ENCODE measurements at regions not wholly inside any gene's neighbourhood (a gene's known extent, or its start where the extent isn't known, plus 50 kb on each side); places are given as distances from the start of the nearest gene placed in this dataset.
"Not testable (repeated sequence)": the region's sequence is repeated elsewhere in the genome, so short reads cannot be mapped to it uniquely, and the experiment has no call there.

DNA sequence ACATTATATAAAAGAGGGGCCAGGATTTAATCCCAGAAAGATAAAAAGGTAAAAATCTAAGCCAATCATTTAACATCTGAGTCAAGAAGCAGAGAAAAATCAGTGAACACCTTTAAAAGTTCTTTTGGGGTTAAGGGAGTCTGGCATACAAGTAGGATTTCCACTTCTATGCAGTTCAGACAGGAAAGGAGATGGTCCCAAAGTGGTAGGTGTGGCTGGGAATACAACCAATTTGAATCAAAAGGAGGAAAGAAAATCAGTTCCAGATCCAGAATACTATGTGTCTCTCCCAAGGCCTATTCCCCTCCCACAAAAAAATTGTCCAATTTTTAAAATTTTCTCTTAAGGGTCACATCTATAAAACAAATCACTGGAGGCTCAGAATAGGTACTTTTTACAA lies 167.4 kb downstream of the PHLDA1 start:
- no peak for DNase-seq (ENCODE audit: low read depth)

DNA sequence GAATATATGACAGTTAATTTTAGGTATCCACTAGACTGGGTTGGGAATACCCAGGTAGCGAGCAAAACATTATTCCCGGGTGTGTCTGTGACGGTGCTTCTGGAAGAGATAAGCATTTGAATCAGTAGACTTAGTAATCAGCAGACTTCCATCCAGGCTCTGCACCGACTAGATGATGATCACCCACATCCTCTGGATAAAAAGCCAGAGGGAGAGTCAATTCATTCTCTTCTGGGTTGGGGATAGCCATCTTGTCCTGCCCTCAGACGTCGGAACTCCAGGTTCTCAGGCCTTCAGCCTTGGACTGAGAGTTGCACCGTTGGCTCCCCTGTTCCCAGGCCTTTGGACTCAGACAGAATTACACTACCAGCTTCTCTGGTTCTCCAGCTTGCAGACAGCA lies 168.0 kb downstream of the PHLDA1 start:
- DNase-seq (ENCODE audit: low read depth), result no peak

DNA sequence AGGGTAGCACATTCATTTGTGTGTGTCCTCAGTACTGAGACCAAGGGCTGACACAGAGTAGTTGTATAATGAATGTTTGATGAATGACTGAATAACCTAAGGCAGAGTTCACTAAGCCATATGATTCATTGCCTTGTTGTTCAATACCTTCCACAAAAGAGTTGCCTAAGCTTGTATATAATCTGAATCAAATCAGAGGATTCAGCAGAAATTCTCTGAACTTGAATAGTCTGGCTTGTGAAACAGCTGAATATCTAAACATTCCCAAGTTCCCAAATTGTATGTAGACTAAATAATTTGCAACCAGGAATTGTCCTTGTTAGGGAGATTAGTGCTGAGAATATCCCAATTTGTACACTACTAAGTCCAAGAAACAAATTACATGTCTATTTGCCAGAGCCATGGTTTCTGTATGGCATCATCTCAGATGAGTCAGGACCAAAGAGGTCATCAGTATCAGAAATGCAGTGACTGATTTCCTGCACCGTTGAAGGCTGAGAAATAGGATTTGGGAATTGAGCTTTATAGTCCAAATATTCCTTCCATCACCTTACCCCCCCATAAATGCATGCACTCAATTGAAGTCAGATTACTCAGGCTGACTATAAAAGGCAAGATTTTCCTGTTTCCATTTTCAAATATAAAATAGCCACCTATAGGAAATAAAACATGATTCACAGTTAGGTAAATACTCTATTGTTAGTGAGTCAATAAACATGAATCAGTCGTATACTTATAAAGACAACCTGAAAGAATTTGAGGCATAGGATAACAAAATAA lies 168.7 kb downstream of the PHLDA1 start:
- no peak for DNase-seq (ENCODE audit: low read depth)

- no peak for DNase-seq (ENCODE audit: low read depth)
Measured at GRCh38 chr12:75859868-75860267, 171.7 kb downstream of the PHLDA1 start.

DNA sequence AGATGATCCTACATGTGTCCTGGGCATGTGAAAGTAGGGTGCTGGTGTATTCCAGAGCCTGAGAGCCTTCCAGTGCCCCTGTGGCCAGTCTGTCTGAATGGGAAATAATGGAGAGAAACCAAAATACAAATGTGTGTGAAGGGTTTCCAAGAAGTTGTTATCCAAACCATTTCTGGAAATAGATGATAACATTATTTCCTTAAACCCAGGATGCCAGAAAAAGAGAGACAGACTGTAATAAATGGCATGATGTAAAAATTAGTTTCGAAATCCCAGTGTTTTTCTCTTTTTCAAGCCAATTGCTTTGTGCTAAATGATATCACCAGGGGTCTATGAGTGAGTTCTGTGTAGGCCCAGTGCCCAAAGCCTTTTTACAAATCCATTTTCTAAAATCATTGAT lies 175.3 kb downstream of the PHLDA1 start:
- no peak for DNase-seq (ENCODE audit: low read depth)

- DNase-seq (ENCODE audit: low read depth), result no peak
Measured at GRCh38 chr12:75855360-75855759, 176.2 kb downstream of the PHLDA1 start.

- DNase-seq (ENCODE audit: low read depth), result no peak
Measured at GRCh38 chr12:75854681-75855309, 176.8 kb downstream of the PHLDA1 start.

- DNase-seq (ENCODE audit: low read depth), result not testable (repeated sequence)
Measured at GRCh38 chr12:75854137-75854536, 177.4 kb downstream of the PHLDA1 start.

DNA sequence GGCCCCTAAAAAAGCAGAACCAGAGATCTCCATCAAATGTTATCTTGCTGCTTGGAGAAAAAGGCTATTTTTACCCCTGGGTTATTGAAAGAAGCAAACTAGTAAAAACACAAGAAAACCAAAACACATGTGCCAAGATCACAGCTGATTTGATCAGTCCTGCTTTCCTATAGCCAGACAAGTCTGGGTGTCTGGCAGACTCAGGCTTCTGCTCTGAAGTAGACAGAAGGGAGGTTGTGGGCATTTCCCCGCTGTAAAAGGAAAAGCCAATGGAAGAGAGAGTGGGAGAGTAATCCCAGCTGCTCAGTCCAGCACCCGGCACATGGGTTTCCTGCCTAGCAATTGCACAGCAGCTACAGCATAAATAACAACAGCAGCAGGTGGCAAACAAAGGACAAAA lies 177.9 kb downstream of the PHLDA1 start:
- DNase-seq (ENCODE audit: low read depth), result no peak

DNA sequence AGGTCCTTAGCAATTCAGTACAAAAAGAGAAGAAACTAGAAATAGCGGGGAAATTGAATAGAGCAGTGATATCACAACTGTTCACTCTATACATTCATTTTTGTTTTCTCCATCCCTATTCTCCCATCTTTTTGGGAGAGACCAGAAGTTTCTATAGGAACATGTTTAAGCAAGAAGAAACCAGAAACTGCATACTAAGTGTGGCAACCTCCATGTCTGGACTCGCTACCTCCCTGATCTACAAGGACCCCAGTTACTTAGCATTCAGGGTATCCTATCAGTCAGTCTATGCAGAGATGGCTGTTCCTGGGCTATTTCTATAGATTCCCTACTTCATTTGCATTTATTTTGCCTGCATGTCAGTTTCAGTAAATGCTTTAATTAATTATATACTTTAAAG lies 178.6 kb downstream of the PHLDA1 start:
- no peak for DNase-seq (ENCODE audit: low read depth)

DNA sequence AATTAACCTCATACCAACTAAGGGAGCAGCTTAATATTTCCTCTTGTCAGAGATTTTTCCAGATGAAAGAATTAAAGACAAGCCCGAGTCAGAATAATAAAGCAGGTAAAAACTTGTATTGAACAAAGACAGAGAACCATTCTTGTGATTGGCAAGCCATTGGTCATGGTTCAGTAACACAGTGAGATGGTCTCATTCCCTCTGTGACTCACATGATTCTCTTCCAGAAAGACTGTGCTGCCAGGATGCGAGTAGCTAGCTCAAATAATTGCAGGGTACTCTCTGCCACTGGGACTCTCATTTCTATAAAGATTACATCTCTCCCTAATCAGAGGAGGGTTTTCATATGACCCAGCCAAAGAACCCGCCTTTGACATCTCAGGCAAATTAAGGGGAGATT lies 179.4 kb downstream of the PHLDA1 start:
- DNase-seq (ENCODE audit: low read depth), result no peak

- DNase-seq (ENCODE audit: low read depth), result no peak
Measured at GRCh38 chr12:75850721-75851462, 180.7 kb downstream of the PHLDA1 start.

- no peak for DNase-seq (ENCODE audit: low read depth)
Measured at GRCh38 chr12:75848961-75849360, 182.6 kb downstream of the PHLDA1 start.

DNA sequence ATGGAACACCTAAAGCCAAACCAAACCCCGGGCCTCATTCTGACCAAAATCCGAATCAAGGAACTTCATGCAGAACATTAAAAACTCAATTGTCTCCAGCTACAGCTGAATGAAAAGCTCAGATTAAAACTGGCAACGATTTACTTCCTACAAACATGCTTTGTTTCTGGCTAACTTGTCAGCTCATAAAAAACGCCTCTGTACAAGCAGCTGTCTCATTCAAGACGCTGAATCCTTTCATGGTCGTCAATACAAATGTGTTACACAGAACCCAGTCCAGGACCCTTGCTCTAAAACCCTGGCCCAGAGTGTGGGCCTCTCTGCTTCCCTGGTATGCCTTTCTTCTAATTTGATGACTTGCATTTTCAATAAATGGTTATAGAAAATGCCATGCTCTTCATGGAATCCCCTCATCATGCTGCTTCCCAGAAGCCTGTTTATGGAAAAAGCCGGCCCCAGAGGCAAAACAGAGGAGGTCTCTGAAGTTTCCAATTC lies 183.1 kb downstream of the PHLDA1 start:
- DNase-seq (ENCODE audit: low read depth), result no peak

DNA sequence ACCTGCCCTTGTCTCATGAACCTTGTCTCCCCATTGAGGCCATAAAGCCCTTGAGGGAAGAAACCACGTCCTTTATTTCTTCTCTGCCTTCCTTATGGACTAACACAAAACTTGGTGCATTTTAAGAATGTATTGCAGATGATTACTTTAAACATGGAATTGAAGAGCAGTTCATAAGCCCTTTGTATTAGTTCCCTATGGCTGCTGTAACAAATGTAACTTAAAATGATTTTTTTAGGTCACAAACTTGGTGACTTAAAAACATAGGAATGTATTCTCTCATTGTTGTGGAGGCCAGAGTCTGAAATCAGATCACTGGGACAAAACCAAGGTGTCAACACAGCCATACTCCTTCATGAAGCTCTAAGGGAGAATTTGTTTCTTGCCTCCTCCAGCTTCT lies 185.5 kb downstream of the PHLDA1 start:
- DNase-seq (ENCODE audit: low read depth), result no peak

DNA sequence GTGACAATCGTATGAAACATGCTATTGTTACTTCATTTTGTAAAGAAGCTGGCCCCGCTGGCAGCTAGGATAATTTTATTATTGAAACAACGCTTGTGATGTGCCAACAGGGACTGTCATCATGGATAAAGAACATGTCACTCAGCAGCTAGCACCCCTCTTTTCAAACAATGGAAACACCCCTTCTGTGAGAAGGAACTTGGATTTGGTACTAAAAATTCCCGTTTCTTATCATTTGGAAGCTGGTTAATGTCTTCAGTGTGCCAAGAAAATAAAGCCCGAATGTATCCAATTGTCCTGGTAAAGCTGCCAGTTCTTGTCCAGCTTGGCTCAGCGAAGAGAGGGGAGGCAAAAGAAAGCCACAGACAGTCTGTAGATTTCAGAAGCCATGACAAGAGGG lies 186.6 kb downstream of the PHLDA1 start:
- DNase-seq (ENCODE audit: low read depth), result no peak

GRCh38 chr12:75844049-75844770 lies 187.4 kb downstream of the PHLDA1 start:
- no peak for DNase-seq (ENCODE audit: low read depth)

- no peak for DNase-seq (ENCODE audit: low read depth)
Measured at GRCh38 chr12:75842090-75842489, 189.5 kb downstream of the PHLDA1 start.

- no peak for DNase-seq (ENCODE audit: low read depth)
Measured at GRCh38 chr12:75840994-75841355, 190.6 kb downstream of the PHLDA1 start.

DNA sequence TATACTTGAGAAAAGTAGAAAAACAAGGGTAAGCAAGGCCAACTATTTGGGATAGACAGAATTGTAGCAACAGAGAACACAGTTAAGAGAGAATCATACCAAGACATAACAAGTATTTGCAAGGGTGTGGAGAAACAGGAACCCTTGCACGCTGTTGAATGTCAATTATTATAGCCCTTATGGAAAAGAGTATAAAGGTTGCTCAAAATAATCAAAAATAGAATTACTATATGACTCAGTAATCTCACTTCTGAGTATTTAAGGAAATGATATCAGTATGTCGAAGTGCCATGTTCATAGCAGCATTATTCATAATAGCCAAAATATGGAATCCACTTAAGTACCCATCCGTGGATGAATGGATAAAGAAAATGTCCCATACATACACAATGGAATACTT lies 193.3 kb downstream of the PHLDA1 start:
- DNase-seq (ENCODE audit: low read depth), result no peak

DNA sequence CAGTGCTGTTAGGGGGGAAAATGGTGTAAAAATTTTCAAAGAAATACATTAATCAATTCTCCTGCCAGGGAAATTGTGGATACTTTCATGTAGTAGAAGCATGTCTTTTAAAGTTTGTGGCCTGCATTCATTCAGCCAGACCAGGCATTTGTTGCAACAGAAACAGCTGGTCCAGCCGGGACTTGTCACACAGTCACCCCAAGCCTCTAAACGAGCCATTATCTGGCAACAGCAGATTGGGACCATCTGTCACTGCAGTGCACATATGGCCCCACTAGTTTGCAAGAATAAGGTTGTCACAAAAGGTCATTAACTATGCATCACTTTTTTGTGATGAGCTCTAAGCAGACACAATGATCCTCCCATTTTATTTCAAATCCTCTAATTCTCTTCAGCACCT lies 193.9 kb downstream of the PHLDA1 start:
- DNase-seq (ENCODE audit: low read depth), result no peak

DNA sequence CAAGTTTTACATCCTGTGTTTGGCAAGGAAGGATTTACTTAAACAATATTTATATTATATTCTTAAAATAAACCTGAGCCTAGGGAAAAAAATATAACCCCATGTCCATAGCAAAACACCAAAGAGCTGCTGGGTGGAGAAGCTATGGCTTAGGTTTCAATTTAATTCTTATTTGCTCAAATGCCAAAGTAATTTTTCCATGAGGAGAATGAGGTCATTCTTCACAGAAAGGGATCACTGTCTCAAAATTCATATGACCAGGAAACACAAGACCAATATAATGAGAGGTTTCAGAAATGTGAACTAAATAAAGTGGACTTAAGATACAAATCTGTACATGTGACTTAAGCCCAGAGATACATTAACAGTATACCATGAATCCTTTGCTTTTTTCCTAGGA lies 195.0 kb downstream of the PHLDA1 start:
- no peak for DNase-seq (ENCODE audit: low read depth)

Measured in stimulated activated CD8-positive, alpha-beta memory T cell treated with anti-CD3 and anti-CD28 coated beads, Interleukin-12 subunit alpha, Interleukin-12 subunit beta, amount 100 ng/mL, for 4 hours (primary cell).